ENCODE measurements at regions not wholly inside any gene's neighbourhood (a gene's known extent, or its start where the extent isn't known, plus 50 kb on each side); places are given as distances from the start of the nearest gene placed in this dataset.

DNA sequence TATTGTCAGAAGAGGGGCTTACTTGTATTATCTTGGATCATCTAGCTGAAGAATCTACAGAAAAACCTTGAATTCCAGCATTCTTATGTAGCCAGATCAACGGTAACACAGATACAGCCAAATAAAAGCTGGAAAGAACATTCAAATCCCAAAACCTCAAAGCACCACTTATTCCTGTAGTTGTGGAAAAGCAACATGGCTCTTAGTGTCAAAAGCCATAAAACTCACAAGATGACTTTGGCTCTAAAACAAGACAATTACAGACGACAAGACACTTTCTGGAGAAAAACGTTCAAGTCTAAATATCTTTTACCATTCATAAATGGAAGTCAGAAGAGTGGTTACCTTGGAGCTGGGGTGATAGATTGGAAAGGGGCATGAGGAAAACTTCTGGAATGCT is 173.0 kb downstream of the HERPUD2 start:
- TF ChIP-seq, protein P1, sequence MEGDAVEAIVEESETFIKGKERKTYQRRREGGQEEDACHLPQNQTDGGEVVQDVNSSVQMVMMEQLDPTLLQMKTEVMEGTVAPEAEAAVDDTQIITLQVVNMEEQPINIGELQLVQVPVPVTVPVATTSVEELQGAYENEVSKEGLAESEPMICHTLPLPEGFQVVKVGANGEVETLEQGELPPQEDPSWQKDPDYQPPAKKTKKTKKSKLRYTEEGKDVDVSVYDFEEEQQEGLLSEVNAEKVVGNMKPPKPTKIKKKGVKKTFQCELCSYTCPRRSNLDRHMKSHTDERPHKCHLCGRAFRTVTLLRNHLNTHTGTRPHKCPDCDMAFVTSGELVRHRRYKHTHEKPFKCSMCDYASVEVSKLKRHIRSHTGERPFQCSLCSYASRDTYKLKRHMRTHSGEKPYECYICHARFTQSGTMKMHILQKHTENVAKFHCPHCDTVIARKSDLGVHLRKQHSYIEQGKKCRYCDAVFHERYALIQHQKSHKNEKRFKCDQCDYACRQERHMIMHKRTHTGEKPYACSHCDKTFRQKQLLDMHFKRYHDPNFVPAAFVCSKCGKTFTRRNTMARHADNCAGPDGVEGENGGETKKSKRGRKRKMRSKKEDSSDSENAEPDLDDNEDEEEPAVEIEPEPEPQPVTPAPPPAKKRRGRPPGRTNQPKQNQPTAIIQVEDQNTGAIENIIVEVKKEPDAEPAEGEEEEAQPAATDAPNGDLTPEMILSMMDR (IDR thresholded peaks at IDR 0.05; ENCODE audit: low read length) = no peak
- no peak for TF ChIP-seq EZH2 (IDR thresholded peaks at IDR 0.05; ENCODE audit: borderline replicate concordance, low read length)

Data from OCI-LY1 (cell line).